GM12874 (cell line): ENCODE measurements at regions not wholly inside any gene's neighbourhood (a gene's known extent, or its start where the extent isn't known, plus 50 kb on each side); places are given as distances from the start of the nearest gene placed in this dataset.

Source experiments
- TF ChIP-seq, protein P1 (sequence below): IDR thresholded peaks from 2 replicates; pipeline ENCODE4 v1.5.1; 2011; ENCODE audit warnings: low read depth, mild to moderate bottlenecking, control low read depth, low read length, moderate library complexity; ENCODE audit not compliant: insufficient read depth

DNA sequence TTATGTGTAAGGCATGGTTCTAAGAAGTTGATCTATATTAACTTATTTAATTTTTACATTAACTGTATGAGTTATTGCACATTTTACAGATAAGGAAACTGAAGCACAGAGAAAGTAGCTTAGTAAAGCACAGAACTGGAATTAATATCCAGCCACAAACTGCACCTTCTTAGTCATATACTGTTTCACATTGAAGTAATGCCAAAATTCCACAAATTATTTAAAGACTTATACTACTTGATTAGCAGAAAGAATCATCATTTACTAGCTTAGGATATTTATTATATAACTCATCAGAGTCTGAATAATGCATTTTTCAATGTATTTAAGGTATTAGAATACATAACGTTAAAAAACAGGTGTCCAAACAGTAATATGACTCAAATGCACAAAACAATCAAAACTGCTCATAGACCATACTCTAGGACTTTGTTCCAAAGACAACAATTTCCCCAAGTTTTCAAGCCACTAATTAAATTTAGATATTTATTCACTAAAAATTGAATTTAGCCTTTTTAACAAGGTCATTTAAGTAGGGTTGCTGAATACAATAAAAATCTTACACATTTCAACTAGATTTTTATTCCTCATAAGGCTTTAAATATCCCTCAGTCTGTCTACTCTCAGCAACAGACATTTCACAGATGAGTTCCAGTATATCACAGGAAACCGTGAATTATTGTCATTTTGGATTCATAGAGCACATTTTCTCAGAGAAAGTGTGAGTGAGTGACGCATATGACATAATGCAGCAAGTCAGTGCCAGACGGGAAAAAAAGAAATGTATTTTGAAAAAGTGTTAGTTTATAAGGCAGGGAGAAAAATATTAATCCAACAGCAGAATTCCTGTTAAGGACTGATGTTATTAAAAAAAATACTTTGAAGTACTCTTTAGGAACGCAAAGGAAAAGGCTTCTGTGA, 782.5 kb downstream of the TMTC2 start:
- TF ChIP-seq, protein P1, sequence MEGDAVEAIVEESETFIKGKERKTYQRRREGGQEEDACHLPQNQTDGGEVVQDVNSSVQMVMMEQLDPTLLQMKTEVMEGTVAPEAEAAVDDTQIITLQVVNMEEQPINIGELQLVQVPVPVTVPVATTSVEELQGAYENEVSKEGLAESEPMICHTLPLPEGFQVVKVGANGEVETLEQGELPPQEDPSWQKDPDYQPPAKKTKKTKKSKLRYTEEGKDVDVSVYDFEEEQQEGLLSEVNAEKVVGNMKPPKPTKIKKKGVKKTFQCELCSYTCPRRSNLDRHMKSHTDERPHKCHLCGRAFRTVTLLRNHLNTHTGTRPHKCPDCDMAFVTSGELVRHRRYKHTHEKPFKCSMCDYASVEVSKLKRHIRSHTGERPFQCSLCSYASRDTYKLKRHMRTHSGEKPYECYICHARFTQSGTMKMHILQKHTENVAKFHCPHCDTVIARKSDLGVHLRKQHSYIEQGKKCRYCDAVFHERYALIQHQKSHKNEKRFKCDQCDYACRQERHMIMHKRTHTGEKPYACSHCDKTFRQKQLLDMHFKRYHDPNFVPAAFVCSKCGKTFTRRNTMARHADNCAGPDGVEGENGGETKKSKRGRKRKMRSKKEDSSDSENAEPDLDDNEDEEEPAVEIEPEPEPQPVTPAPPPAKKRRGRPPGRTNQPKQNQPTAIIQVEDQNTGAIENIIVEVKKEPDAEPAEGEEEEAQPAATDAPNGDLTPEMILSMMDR: no peak

DNA sequence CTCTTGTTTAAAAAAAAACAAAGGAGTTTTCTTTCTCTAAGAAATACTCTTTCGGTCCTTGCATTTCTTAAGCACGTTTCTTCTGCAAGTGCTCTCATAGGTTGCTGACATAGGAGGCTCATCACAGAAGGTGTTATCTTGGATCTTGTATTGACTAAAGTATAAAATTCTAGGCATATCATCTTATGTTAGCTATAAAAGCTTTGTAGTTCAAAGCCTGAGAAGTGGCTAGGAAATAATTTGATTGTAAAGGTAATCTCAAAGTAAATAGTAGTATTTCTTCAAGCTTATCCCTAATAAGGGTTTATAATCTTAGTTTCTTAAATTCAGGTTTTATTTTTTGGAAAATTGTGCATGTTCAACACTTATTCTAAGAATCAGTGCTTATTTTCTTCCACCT, 778.9 kb downstream of the TMTC2 start:
- TF ChIP-seq, protein P1: no peak

DNA sequence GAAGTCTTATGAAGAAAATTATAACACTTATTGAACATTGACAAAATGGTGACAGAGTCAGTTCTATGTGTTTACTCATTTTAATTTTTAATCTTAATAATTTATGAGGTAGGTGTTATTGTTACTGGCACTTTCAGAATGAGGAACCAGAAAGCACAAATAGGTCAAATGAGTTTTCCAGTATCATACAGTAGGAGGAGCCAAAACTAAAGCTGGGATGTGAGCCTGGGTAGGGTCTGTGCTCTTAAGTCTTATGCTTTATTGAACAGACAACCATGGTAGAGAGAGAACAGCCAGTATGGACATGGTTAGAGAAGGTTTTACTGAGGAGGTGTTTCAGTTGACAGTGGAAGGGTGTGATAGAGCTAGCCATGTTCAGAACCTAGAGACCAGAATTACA, 775.7 kb downstream of the TMTC2 start:
- TF ChIP-seq, protein P1: no peak

DNA sequence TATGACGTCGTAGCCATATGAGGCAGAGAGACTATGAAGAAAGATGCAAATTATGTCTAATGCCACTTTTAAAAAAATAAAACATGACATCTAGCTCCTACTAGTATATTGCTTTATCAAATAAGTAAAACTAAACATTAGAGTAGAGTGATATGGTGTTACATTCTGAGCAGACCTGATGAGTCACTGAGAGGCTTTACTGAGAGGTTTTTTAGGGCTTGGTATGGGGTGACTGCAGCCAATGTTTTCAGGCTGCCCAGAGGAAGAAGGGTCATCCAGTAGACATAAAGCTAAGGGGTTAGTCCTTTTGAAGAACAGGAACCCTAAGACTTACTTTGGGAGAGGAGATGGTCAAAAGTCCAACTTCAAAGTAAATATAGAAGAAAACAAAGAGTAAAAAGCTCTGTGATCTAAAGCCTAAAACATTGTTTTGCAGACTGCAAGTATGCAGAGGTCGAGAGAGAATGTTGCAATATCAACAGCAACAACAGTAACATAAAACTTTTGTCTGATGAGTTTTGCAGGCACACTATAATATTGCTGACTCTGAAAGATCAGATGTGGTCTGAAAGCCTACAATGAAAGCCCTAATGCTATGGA, 774.7 kb downstream of the TMTC2 start:
- TF ChIP-seq, protein P1: no peak

DNA sequence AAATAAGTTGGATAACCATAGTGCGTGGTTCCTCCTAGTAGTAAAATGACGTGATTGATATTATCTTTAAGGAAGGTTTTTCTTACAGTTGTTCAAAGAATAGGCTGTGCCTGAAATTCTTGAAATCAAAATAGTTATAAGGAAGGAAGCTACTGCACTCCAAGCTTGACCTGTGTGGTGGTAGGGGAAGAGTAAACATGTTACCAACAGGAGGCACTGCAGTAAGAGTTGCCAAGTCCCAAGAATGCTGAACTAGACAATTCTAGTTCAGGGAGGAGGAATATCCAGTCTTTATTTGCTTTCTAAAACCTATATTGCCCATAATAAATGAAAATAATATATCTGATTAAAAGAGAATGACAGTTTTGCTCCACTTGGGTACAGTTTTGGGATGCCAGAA, 764.5 kb downstream of the TMTC2 start:
- TF ChIP-seq, protein P1: no peak

DNA sequence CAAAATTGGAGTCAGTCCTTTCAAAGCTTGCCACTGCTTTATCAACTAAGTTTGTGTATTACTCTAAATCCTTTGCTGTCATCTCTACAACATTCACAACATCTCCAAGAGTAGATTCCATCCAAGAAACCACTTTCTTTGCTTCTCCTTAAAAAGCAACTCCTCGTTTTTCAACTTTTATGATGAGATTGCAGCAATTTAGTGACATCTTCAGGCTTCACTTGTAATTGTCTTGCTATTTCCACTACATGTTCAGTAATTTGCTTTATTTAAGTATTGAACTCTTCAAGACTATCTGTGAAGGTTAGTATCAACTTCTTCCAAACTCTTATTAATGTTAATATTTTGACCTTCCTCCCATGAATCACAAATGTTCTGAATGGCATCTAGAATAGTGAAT, 747.9 kb downstream of the TMTC2 start:
- TF ChIP-seq, protein P1: no peak

DNA sequence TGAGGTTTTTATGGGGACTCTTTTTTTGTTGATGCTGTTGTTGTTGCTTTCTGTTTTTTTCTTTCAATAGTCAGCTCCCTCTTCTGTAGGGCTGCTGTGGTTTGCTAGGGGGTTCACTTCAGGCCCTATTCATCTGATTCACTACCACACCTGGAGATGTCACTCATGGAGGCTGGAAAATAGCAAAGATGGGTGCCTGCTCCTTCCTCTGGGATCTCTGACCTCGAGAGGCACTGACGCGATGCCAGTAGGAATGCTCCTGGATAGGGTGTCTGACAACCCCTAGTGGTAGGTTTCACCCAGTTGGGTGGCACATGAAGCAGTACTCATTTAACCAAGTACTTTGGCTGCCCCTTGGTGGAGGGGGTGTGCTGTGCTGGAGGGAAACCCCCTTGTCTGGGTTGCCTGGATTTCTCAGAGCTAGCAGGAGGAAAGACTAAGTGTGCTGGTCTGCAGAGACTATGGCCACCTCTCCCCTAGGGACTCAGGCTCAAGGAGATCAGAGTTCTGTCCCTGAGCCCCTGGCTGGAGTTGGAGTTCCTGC, 745.5 kb downstream of the TMTC2 start:
- TF ChIP-seq, protein P1: no peak
